HepG2 (cell line): ENCODE measurements at regions not wholly inside any gene's neighbourhood (a gene's known extent, or its start where the extent isn't known, plus 50 kb on each side); places are given as distances from the start of the nearest gene placed in this dataset.

Experiments
- ATAC-seq: fragments of 200-7000 bp; cut with Tn5 transposase; 3 replicates; pipeline ENCODE4 v1.9.1; 2020; ENCODE audit warnings: mild to moderate bottlenecking, moderate library complexity
- BruUV-seq: library from RNA; stranded (reverse); fragments of 400-500 nt; replicated peaks from 2 replicates; lab custom pipeline; 2021; lab: Mats Ljungman, UMichigan
- CTCF ChIA-PET: fragments of 300-600 bp; formaldehyde crosslinking; extraction: SDS; loops from one replicate; lab custom pipeline; 2021; ENCODE audit warnings: low total read pairs, inconsistent platforms, low intra/inter-chr PET ratio; lab: Yijun Ruan, JAX
- POLR2A ChIA-PET: fragments of 350-600 bp; sonication (Branson Sonifier 250); formaldehyde crosslinking; loops from one replicate; lab custom pipeline; 2020; ENCODE audit warnings: antibody characterized with exemption, inconsistent platforms; lab: Yijun Ruan, JAX
- DNase-seq: peaks from one replicate; pipeline ENCODE4 v3.0.0-alpha.2; 2015; ENCODE audit warnings: low spot score
- FAIRE-seq: peaks from 3 replicates; lab custom pipeline; 2011; peaks lifted over from hg19 to GRCh38; lab: Jason Lieb, UNC
- H2AFZ ChIP-seq: one replicate; pipeline ENCODE4 v1.6.1; 2011; ENCODE audit warnings: low read length, inconsistent platforms
- H3K27ac ChIP-seq: fragments of 300-600 bp; 3 replicates; pipeline ENCODE4 v1.8.0; 2011; ENCODE audit warnings: mixed run types, mild to moderate bottlenecking, mixed read lengths, low read length, inconsistent platforms; ENCODE audit not compliant: insufficient read depth; ENCODE audit errors: extremely low read length
- H3K27me3 ChIP-seq, 2 experiments: fragments of 200-600 bp in 1 of 2; 2 replicates in 1 of 2; 3 replicates in 1 of 2; pipeline versions ENCODE4 v1.6.0 to v1.8.0; 2011; ENCODE audit warnings: low read length in 2 of 2, mild to moderate bottlenecking in 2 of 2, moderate library complexity in 2 of 2, inconsistent platforms in 1 of 2; ENCODE audit not compliant: insufficient read depth in 2 of 2, control insufficient read depth in 1 of 2
- H3K36me3 ChIP-seq, 2 experiments: fragments of 200-600 bp in 1 of 2; replicated peaks in 1 of 2; 2 replicates in 1 of 2; 3 replicates in 1 of 2; pipeline versions ENCODE4 v1.5.1 to v1.8.0; 2011; ENCODE audit warnings: low read length in 2 of 2, inconsistent platforms in 1 of 2; ENCODE audit not compliant: insufficient read depth in 2 of 2, control insufficient read depth in 1 of 2
- H3K4me1 ChIP-seq: 2 replicates; pipeline ENCODE4 v1.5.1; 2012; ENCODE audit warnings: low read length, inconsistent platforms; ENCODE audit not compliant: insufficient read depth
- H3K4me2 ChIP-seq: 2 replicates; pipeline ENCODE4 v1.6.0; 2011; ENCODE audit warnings: low read depth, low read length, inconsistent platforms
- H3K4me3 ChIP-seq, 3 experiments: fragments of 200-600 bp in 1 of 3; sonication (generic), shearing (Covaris generic) in 1 of 3; replicated peaks in 1 of 3; 2 replicates each; pipeline ENCODE4 v1.5.1; 2011 to 2016; ENCODE audit warnings: low read length in 3 of 3, inconsistent platforms in 2 of 3, low read depth in 2 of 3, mild to moderate bottlenecking in 2 of 3, control low read depth in 1 of 3, mixed read lengths in 1 of 3; ENCODE audit not compliant: insufficient read depth in 1 of 3
- H3K79me2 ChIP-seq: one replicate; pipeline ENCODE4 v1.6.1; 2011; ENCODE audit warnings: low read length, inconsistent platforms; ENCODE audit not compliant: insufficient read depth
- H3K9ac ChIP-seq: 2 replicates; pipeline ENCODE4 v1.6.0; 2011; ENCODE audit warnings: mild to moderate bottlenecking, low read depth, low read length, inconsistent platforms; ENCODE audit not compliant: insufficient read depth
- H3K9me3 ChIP-seq: 2 replicates; pipeline ENCODE4 v1.5.1; 2012; ENCODE audit warnings: mild to moderate bottlenecking, low read length
- H4K20me1 ChIP-seq: 2 replicates; pipeline ENCODE4 v1.6.0; 2011; ENCODE audit warnings: inconsistent platforms, mild to moderate bottlenecking, low read length, moderate library complexity; ENCODE audit not compliant: insufficient read depth
- ETV5 ChIP-seq: IDR thresholded peaks from 2 replicates; pipeline ENCODE4 v1.6.1; 2018; ENCODE audit warnings: missing biosample characterization, missing genetic modification reagents, inconsistent platforms, borderline replicate concordance
- EZH2 ChIP-seq: conservative IDR thresholded peaks from 2 replicates; pipeline ENCODE4 v1.6.1; 2012; ENCODE audit warnings: mild to moderate bottlenecking, low read depth, low read length, moderate library complexity
- FOXO1 ChIP-seq: sonication (generic); formaldehyde crosslinking; IDR thresholded peaks from 2 replicates; pipeline ENCODE4 v1.4.0; 2020; ENCODE audit warnings: missing genetic modification reagents
- HNF4G ChIP-seq, 2 experiments: sonication (generic) in 1 of 2; formaldehyde crosslinking in 1 of 2; IDR thresholded peaks; 2 replicates each; pipeline versions ENCODE4 v1.4.0 to v1.6.1; 2011 to 2020; ENCODE audit warnings: borderline replicate concordance in 2 of 2, low read depth in 2 of 2, mild to moderate bottlenecking in 2 of 2, low read length in 1 of 2, missing genetic modification reagents in 1 of 2, moderate library complexity in 1 of 2
- KDM3A ChIP-seq: IDR thresholded peaks from 2 replicates; pipeline ENCODE4 v1.6.1; 2018; ENCODE audit warnings: low read depth, missing compliant biosample characterization
- MAFK ChIP-seq, 2 experiments: IDR thresholded peaks in 1 of 2; conservative IDR thresholded peaks in 1 of 2; 2 replicates each; pipeline ENCODE4 v1.6.1; 2011; ENCODE audit warnings: improper control_type of control experiment in 2 of 2, low read length in 2 of 2
- SALL1 ChIP-seq: sonication (generic); formaldehyde crosslinking; IDR thresholded peaks from 2 replicates; pipeline ENCODE4 v1.8.0; 2022; ENCODE audit warnings: mild to moderate bottlenecking, missing genetic modification reagents
- SMARCE1 ChIP-seq: fragments of 450-650 bp; IDR thresholded peaks from 2 replicates; pipeline ENCODE4 v1.6.1; 2017; ENCODE audit warnings: borderline replicate concordance
- TP53 ChIP-seq: sonication (generic); formaldehyde crosslinking; conservative IDR thresholded peaks from 2 replicates; pipeline ENCODE4 v1.4.0; 2020; ENCODE audit warnings: missing genetic modification reagents
- U2AF2 ChIP-seq: fragments of 200-400 bp; formaldehyde crosslinking; IDR thresholded peaks from 2 replicates; pipeline ENCODE4 v1.6.1; 2017; ENCODE audit warnings: low read depth, mild to moderate bottlenecking, low read length
- ZKSCAN5 ChIP-seq: sonication (generic); formaldehyde crosslinking; IDR thresholded peaks from 2 replicates; pipeline ENCODE4 v1.5.1; 2020; ENCODE audit warnings: mild to moderate bottlenecking, missing genetic modification reagents
- ZMYM2 ChIP-seq: sonication (generic); formaldehyde crosslinking; IDR thresholded peaks from 2 replicates; pipeline ENCODE4 v1.8.0; 2022; ENCODE audit warnings: mild to moderate bottlenecking, missing genetic modification reagents
- ZNF350 ChIP-seq: sonication (generic); formaldehyde crosslinking; IDR thresholded peaks from 2 replicates; pipeline ENCODE4 v1.4.0; 2020; ENCODE audit warnings: mild to moderate bottlenecking, low read depth, missing genetic modification reagents, borderline replicate concordance
- ZNF703 ChIP-seq: sonication (generic); formaldehyde crosslinking; IDR thresholded peaks from 2 replicates; pipeline ENCODE4 v1.5.1; 2020; ENCODE audit warnings: missing genetic modification reagents, mild to moderate bottlenecking, moderate library complexity, borderline replicate concordance
- ZNF883 ChIP-seq: sonication (generic); formaldehyde crosslinking; IDR thresholded peaks from 2 replicates; pipeline ENCODE4 v1.5.1; 2020; ENCODE audit warnings: mild to moderate bottlenecking, missing genetic modification reagents; ENCODE audit errors: not compliant biosample characterization
- WGBS: methylation state at CpG from one replicate; pipeline ENCODE4 v1.1.6; 2017; ENCODE audit warnings: low lambda C conversion rate; 5-methylcytosine and 5-hydroxymethylcytosine counted together
- in situ Hi-C: cut with HindIII; loops from 2 replicates; pipeline ENCODE4 v1.10.0; 2017; ENCODE audit warnings: low pct_unique_long_range_greater_than_20kb; ENCODE audit not compliant: extremely low pct_ligation_motif_present
- intact Hi-C: fragments of 100-400 bp; cut with micrococcal nuclease; formaldehyde crosslinking; loops from one replicate; pipeline ENCODE4 v1.10.0; 2022; ENCODE audit not compliant: unreplicated experiment

GRCh38 chr11:91244912-91245311, 979.7 kb upstream of the FAT3 start:
- no peak overlapping the region for H3K4me2 ChIP-seq
- DNase-seq = no peak
- no peak overlapping the region for H2AFZ ChIP-seq
- no peak overlapping the region for H3K4me3 ChIP-seq
- H3K27me3 ChIP-seq = no peaks in the 10 kb centered on the region
- WGBS = 0% methylated on average over 3 of the region's 4 CpGs
- ChIA-PET POLR2A (no interaction called here), CTCF (no interaction called here)
- no peak overlapping the region for H3K9ac ChIP-seq
- no peak for TF ChIP-seq ETV5 (CRISPR knock-in tag)
- no peak for TF ChIP-seq ZMYM2
- no peak for TF ChIP-seq SALL1 (CRISPR knock-in tag)
- TF ChIP-seq U2AF2 = no peak
- no peak for TF ChIP-seq MAFK (conservative IDR thresholded peaks at IDR 0.05 in 1 of 2, IDR thresholded peaks at IDR 0.05 in 1 of 2; ENCODE audit: low read length in 2 of 2)
- no peak for TF ChIP-seq FOXO1 (CRISPR knock-in tag)
- TF ChIP-seq TP53 (CRISPR knock-in tag) = no peak
- TF ChIP-seq KDM3A (CRISPR knock-in tag) = no peak
- TF ChIP-seq ZNF703 (CRISPR knock-in tag) = no peak
- TF ChIP-seq ZKSCAN5 (CRISPR knock-in tag) = no peak
- TF ChIP-seq SMARCE1 = no peak
- TF ChIP-seq ZNF883 (CRISPR knock-in tag) = no peak
- no peak for TF ChIP-seq HNF4G (IDR thresholded peaks at IDR 0.05; ENCODE audit: borderline replicate concordance, low read depth, low read length)
- no peak for TF ChIP-seq HNF4G (CRISPR knock-in tag; IDR thresholded peaks at IDR 0.05; ENCODE audit: borderline replicate concordance, low read depth)
- no peak for TF ChIP-seq EZH2
- TF ChIP-seq ZNF350 (CRISPR knock-in tag) = no peak
- H3K9me3 ChIP-seq = no peaks in the 10 kb centered on the region
- H3K79me2 ChIP-seq = no peaks in the 10 kb centered on the region
- no peaks in the 10 kb centered on the region for H3K4me1 ChIP-seq
- no peak overlapping the region for H3K27ac ChIP-seq
- in situ Hi-C loops = no loop called here
- intact Hi-C loops = loop anchor here (5.0 to 10.0 kb wide), 2 partner anchors 610 to 768 kb away; no protein-coding TSS in a partner anchor
- FAIRE-seq = no peak
- no peaks in the 10 kb centered on the region for H3K36me3 ChIP-seq
- no peaks in the 10 kb centered on the region for H4K20me1 ChIP-seq
- BruUV-seq = no TSS peak
- ATAC-seq = no peak
